ENCODE measurements at regions not wholly inside any gene's neighbourhood (a gene's known extent, or its start where the extent isn't known, plus 50 kb on each side); places are given as distances from the start of the nearest gene placed in this dataset.
"Not testable (repeated sequence)": the region's sequence is repeated elsewhere in the genome, so short reads cannot be mapped to it uniquely, and the experiment has no call there.

- no peaks in the 10 kb centered on the region for H3K79me2 ChIP-seq
- H3K4me2 ChIP-seq: no peak overlapping the region
- WGBS (ENCODE audit: low lambda C conversion rate, missing lambda C conversion rate): 88% methylated on average over 3 of the region's 3 CpGs
- H3K36me3 ChIP-seq (replicated peaks; ENCODE audit: insufficient read depth, low read depth): no peaks in the 10 kb centered on the region
- H3K27ac ChIP-seq: no peak overlapping the region
- no peaks in the 10 kb centered on the region for H3K9me2 ChIP-seq (replicated peaks; ENCODE audit: insufficient read depth)
- H2AFZ ChIP-seq: no peak overlapping the region
- H3K9me3 ChIP-seq (ENCODE audit: low read depth): no peaks in the 10 kb centered on the region
- no peaks in the 10 kb centered on the region for H3K27me3 ChIP-seq
- H3K4me1 ChIP-seq (ENCODE audit: insufficient read depth): no peaks in the 10 kb centered on the region
- DNase-seq (ENCODE audit: low spot score): no peak
- no peaks in the 10 kb centered on the region for H4K20me1 ChIP-seq (ENCODE audit: insufficient read depth, poor library complexity, severe bottlenecking)
- TF ChIP-seq EZH2 (IDR thresholded peaks at IDR 0.05; ENCODE audit: borderline replicate concordance) (no peak), EZH2phosphoT487 (IDR thresholded peaks at IDR 0.05; ENCODE audit: low read depth, severe bottlenecking, unreplicated experiment) (no peak), CTCF (IDR thresholded peaks at IDR 0.05; ENCODE audit: poor library complexity) (no peak)
- H3K4me3 ChIP-seq: no peak overlapping the region
Measured at GRCh38 chr10:109616359-109616980, 306.8 kb downstream of the XPNPEP1 start.

GRCh38 chr10:109595356-109595755 is 328.0 kb downstream of the XPNPEP1 start:
- H3K4me2 ChIP-seq; H3K79me2 ChIP-seq; H3K27ac ChIP-seq; H3K4me3 ChIP-seq; H4K20me1 ChIP-seq (ENCODE audit: insufficient read depth, poor library complexity, severe bottlenecking); H3K36me3 ChIP-seq (replicated peaks; ENCODE audit: insufficient read depth, low read depth); DNase-seq (ENCODE audit: low spot score); H2AFZ ChIP-seq; H3K9me3 ChIP-seq (ENCODE audit: low read depth); H3K27me3 ChIP-seq; H3K4me1 ChIP-seq (ENCODE audit: insufficient read depth); H3K9me2 ChIP-seq (replicated peaks; ENCODE audit: insufficient read depth): not testable (repeated sequence)
- 83% methylated on average over 1 of the region's 1 CpG for WGBS (ENCODE audit: low lambda C conversion rate, missing lambda C conversion rate)

- Histone ChIP-seq H3K79me2 (no peaks in the 10 kb centered on the region), H3K9me2 (replicated peaks; ENCODE audit: insufficient read depth) (no peaks in the 10 kb centered on the region), H3K27ac (no peak overlapping the region), H4K20me1 (ENCODE audit: insufficient read depth, poor library complexity, severe bottlenecking) (no peaks in the 10 kb centered on the region), H2AFZ (no peak overlapping the region), H3K4me2 (no peak overlapping the region), H3K4me3 (no peak overlapping the region), H3K27me3 (no peaks in the 10 kb centered on the region), H3K9me3 (ENCODE audit: low read depth) (no peaks in the 10 kb centered on the region), H3K4me1 (ENCODE audit: insufficient read depth) (no peaks in the 10 kb centered on the region), H3K36me3 (replicated peaks; ENCODE audit: insufficient read depth, low read depth) (no peaks in the 10 kb centered on the region)
- no peak for TF ChIP-seq CTCF (IDR thresholded peaks at IDR 0.05; ENCODE audit: poor library complexity)
- no peak for TF ChIP-seq EZH2 (IDR thresholded peaks at IDR 0.05; ENCODE audit: borderline replicate concordance)
- TF ChIP-seq EZH2phosphoT487 (IDR thresholded peaks at IDR 0.05; ENCODE audit: low read depth, severe bottlenecking, unreplicated experiment): no peak
- DNase-seq (ENCODE audit: low spot score): no peak
- 78% methylated on average over 4 of the region's 4 CpGs for WGBS (ENCODE audit: low lambda C conversion rate, missing lambda C conversion rate)
Measured at GRCh38 chr10:109593682-109594081, 329.6 kb downstream of the XPNPEP1 start.

GRCh38 chr10:109592391-109592790 is 330.9 kb downstream of the XPNPEP1 start:
- H3K79me2 ChIP-seq: no peaks in the 10 kb centered on the region
- no peak overlapping the region for H2AFZ ChIP-seq
- no peaks in the 10 kb centered on the region for H4K20me1 ChIP-seq (ENCODE audit: insufficient read depth, poor library complexity, severe bottlenecking)
- no peak overlapping the region for H3K4me3 ChIP-seq
- H3K4me1 ChIP-seq (ENCODE audit: insufficient read depth): no peaks in the 10 kb centered on the region
- no peaks in the 10 kb centered on the region for H3K9me2 ChIP-seq (replicated peaks; ENCODE audit: insufficient read depth)
- H3K36me3 ChIP-seq (replicated peaks; ENCODE audit: insufficient read depth, low read depth): no peaks in the 10 kb centered on the region
- WGBS (ENCODE audit: low lambda C conversion rate, missing lambda C conversion rate): 78% methylated on average over 3 of the region's 3 CpGs
- no peak overlapping the region for H3K27ac ChIP-seq
- H3K27me3 ChIP-seq: no peaks in the 10 kb centered on the region
- H3K4me2 ChIP-seq: no peak overlapping the region
- no peak for DNase-seq (ENCODE audit: low spot score)
- no peaks in the 10 kb centered on the region for H3K9me3 ChIP-seq (ENCODE audit: low read depth)
- TF ChIP-seq EZH2phosphoT487 (IDR thresholded peaks at IDR 0.05; ENCODE audit: low read depth, severe bottlenecking, unreplicated experiment) (no peak), CTCF (IDR thresholded peaks at IDR 0.05; ENCODE audit: poor library complexity) (no peak), EZH2 (IDR thresholded peaks at IDR 0.05; ENCODE audit: borderline replicate concordance) (no peak)
